ENCODE measurements at regions not wholly inside any gene's neighbourhood (a gene's known extent, or its start where the extent isn't known, plus 50 kb on each side); places are given as distances from the start of the nearest gene placed in this dataset.

DNA sequence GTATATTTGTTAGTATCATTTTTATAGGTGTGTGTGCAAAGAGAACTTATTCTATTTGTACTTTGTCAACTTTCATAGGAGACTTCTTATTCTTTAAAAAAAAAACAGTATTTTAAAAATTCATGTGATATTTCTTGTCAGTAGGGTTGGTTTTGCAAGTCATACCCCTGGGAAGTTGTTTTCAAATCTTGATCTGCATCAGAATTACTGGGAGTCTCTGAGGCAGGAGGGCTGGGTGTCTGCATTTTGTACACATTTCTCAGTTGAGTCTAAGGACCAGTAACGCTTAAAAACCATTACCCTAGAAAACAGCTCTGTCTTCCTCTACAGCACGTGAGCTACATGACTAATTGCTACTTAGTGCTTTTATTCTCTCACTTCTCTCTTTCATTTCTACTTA, 76.0 kb upstream of the CTTNBP2NL start:
- Histone ChIP-seq H3K4me3 (ENCODE audit: severe bottlenecking) (no peak overlapping the region), H3K36me3 (ENCODE audit: low read depth) (no peaks in the 10 kb centered on the region), H3K4me1 (ENCODE audit: insufficient read depth, poor library complexity, severe bottlenecking) (peaks cover 13% of the 10 kb centered on the region), H3K27ac (ENCODE audit: poor library complexity, severe bottlenecking) (no peak overlapping the region), H3K27me3 (ENCODE audit: insufficient read depth, poor library complexity, severe bottlenecking) (no peaks in the 10 kb centered on the region), H3K9me3 (ENCODE audit: severe bottlenecking) (no peaks in the 10 kb centered on the region)
- TF ChIP-seq, protein P1, sequence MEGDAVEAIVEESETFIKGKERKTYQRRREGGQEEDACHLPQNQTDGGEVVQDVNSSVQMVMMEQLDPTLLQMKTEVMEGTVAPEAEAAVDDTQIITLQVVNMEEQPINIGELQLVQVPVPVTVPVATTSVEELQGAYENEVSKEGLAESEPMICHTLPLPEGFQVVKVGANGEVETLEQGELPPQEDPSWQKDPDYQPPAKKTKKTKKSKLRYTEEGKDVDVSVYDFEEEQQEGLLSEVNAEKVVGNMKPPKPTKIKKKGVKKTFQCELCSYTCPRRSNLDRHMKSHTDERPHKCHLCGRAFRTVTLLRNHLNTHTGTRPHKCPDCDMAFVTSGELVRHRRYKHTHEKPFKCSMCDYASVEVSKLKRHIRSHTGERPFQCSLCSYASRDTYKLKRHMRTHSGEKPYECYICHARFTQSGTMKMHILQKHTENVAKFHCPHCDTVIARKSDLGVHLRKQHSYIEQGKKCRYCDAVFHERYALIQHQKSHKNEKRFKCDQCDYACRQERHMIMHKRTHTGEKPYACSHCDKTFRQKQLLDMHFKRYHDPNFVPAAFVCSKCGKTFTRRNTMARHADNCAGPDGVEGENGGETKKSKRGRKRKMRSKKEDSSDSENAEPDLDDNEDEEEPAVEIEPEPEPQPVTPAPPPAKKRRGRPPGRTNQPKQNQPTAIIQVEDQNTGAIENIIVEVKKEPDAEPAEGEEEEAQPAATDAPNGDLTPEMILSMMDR (IDR thresholded peaks at IDR 0.05; ENCODE audit: poor library complexity, severe bottlenecking) = no peak
- DNase-seq (ENCODE audit: low spot score) (no peak), ATAC-seq (ENCODE audit: low read depth) (no peak)

DNA sequence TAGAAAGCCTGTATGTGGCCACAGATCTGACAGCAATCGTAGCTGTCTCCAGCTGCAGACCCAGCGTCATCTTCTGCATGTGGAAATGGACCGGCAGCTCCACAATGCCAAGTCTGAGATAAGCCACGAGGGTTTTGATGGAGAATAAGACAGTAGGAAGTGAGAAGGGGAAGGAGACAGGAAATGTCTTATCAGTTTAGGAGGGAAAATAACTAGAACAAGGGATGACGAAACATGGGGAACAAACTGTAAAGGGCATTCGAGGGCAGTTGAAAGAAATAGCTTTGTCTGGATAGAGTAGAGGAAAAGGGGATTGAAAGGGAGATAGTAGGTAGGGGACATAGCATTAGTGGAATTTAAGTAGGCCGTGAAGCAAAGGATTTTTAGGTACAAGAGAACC, 74.0 kb upstream of the CTTNBP2NL start:
- Histone ChIP-seq H3K9me3 (ENCODE audit: severe bottlenecking) (no peaks in the 10 kb centered on the region), H3K4me3 (ENCODE audit: severe bottlenecking) (no peak overlapping the region), H3K36me3 (ENCODE audit: low read depth) (no peaks in the 10 kb centered on the region), H3K27me3 (ENCODE audit: insufficient read depth, poor library complexity, severe bottlenecking) (no peaks in the 10 kb centered on the region), H3K4me1 (ENCODE audit: insufficient read depth, poor library complexity, severe bottlenecking) (peaks cover 13% of the 10 kb centered on the region), H3K27ac (ENCODE audit: poor library complexity, severe bottlenecking) (no peak overlapping the region)
- ATAC-seq (ENCODE audit: low read depth) (no peak), DNase-seq (ENCODE audit: low spot score) (no peak)
- TF ChIP-seq, protein P1 (IDR thresholded peaks at IDR 0.05; ENCODE audit: poor library complexity, severe bottlenecking) = no peak

DNA sequence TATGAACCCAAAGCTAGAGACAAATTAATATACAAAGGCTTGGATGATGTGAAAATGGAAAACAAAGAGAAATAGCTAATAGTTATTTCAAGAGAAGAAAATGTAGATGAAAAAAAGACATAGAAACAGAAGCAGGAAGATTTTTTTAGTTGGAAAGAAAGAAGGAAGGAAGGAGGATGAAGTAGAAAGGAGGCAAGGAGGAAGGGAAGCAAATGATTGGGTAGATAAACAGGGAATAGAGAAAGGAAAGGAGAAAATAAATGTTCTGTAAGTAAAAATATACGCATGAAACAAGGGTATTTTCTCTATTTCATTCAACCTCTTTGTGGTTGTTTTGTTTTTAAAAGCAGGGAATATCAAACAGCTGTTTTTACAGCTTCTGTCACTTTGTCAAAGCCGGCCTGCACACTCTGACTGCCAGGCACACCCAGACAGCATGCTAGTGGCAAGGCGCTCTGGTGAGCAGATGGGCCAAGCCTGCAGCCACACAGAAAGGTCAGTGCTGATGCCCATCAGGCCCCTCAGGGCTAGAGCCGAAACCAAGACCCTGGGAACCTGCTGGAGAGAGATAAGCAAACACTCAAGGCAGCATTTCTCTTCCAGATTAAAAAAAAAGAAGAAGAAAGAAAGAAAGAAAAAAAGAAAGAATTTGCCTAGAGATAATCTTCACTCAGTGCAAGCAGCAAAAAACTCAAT, 72.9 kb upstream of the CTTNBP2NL start:
- Histone ChIP-seq H3K9me3 (ENCODE audit: severe bottlenecking) (no peaks in the 10 kb centered on the region), H3K4me3 (ENCODE audit: severe bottlenecking) (no peak overlapping the region), H3K4me1 (ENCODE audit: insufficient read depth, poor library complexity, severe bottlenecking) (peaks cover 13% of the 10 kb centered on the region), H3K27me3 (ENCODE audit: insufficient read depth, poor library complexity, severe bottlenecking) (no peaks in the 10 kb centered on the region), H3K27ac (ENCODE audit: poor library complexity, severe bottlenecking) (no peak overlapping the region), H3K36me3 (ENCODE audit: low read depth) (no peaks in the 10 kb centered on the region)
- TF ChIP-seq, protein P1 (IDR thresholded peaks at IDR 0.05; ENCODE audit: poor library complexity, severe bottlenecking) = no peak
- DNase-seq (ENCODE audit: low spot score) (no peak), ATAC-seq (ENCODE audit: low read depth) (no peak)

DNA sequence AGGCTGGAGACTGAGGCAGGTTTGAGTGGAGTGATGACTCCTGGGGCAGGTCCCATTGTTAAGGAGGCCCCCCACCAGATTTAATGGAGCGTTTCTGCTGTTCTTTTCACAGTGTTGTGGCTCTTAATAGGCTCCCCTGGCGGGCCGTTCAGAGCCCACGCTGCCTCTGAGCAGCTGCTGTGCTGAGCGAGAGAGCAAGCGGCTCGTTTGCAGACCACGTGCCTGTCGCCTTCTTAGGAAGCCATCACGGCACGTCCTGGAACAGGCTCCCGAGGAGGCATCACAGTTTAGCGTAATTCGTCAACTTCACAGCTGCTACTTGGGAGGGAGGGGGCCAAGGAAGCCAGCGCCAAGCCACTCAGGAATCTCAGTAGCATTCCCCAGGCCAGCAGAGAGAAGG, 70.5 kb upstream of the CTTNBP2NL start:
- no peaks in the 10 kb centered on the region for H3K27me3 ChIP-seq (ENCODE audit: insufficient read depth, poor library complexity, severe bottlenecking)
- H3K4me1 ChIP-seq (ENCODE audit: insufficient read depth, poor library complexity, severe bottlenecking) = no peaks in the 10 kb centered on the region
- no peak for ATAC-seq (ENCODE audit: low read depth)
- no peak overlapping the region for H3K27ac ChIP-seq (ENCODE audit: poor library complexity, severe bottlenecking)
- no peaks in the 10 kb centered on the region for H3K9me3 ChIP-seq (ENCODE audit: severe bottlenecking)
- no peak for DNase-seq (ENCODE audit: low spot score)
- no peak overlapping the region for H3K4me3 ChIP-seq (ENCODE audit: severe bottlenecking)
- no peaks in the 10 kb centered on the region for H3K36me3 ChIP-seq (ENCODE audit: low read depth)
- TF ChIP-seq, protein P1 (IDR thresholded peaks at IDR 0.05; ENCODE audit: poor library complexity, severe bottlenecking) = no peak

DNA sequence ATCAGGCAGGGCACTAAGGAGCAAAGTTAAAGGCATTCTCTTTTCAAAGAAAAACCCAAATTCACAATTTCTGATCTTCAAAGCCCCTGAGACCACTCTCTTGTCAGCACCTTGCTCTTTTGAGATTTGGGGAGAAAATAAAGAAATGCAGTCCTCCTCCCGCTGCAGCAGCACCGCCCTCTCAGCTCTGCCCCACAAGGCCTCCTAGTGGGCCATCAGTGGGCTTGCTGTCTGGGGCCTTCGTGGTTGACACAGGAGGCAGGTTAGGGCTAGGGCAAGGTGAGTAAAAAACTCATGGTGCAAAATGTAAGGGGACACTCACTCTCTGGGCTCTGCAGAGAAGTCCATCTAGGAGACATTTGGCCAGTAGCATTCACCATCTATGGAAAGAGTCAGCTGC, 67.4 kb upstream of the CTTNBP2NL start:
- TF ChIP-seq, protein P1 (IDR thresholded peaks at IDR 0.05; ENCODE audit: poor library complexity, severe bottlenecking) = no peak
- Histone ChIP-seq H3K4me3 (ENCODE audit: severe bottlenecking) (no peak overlapping the region), H3K36me3 (ENCODE audit: low read depth) (no peaks in the 10 kb centered on the region), H3K9me3 (ENCODE audit: severe bottlenecking) (no peaks in the 10 kb centered on the region), H3K27ac (ENCODE audit: poor library complexity, severe bottlenecking) (no peak overlapping the region), H3K4me1 (ENCODE audit: insufficient read depth, poor library complexity, severe bottlenecking) (peaks cover 10% of the 10 kb centered on the region), H3K27me3 (ENCODE audit: insufficient read depth, poor library complexity, severe bottlenecking) (no peaks in the 10 kb centered on the region)
- DNase-seq (ENCODE audit: low spot score) = no peak
- ATAC-seq (ENCODE audit: low read depth) = no peak
